NB4 (cell line): ENCODE measurements at regions not wholly inside any gene's neighbourhood (a gene's known extent, or its start where the extent isn't known, plus 50 kb on each side); places are given as distances from the start of the nearest gene placed in this dataset.

Source experiments
- DNase-seq: peaks from one replicate; pipeline ENCODE4 v3.0.0; 2010; ENCODE audit warnings: low read depth
- H3K4me3 ChIP-seq: one replicate; pipeline ENCODE4 v1.5.1; 2011; ENCODE audit warnings: mild to moderate bottlenecking, low read depth, low read length, moderate library complexity
- MAX ChIP-seq: IDR thresholded peaks from 2 replicates; pipeline ENCODE4 v1.6.1; 2011; ENCODE audit warnings: low read depth, low read length
- MYC ChIP-seq: IDR thresholded peaks from 2 replicates; pipeline ENCODE4 v1.6.1; 2011; ENCODE audit warnings: low read depth, low read length
- POLR2A ChIP-seq: IDR thresholded peaks from 2 replicates; pipeline ENCODE4 v1.6.1; 2011; ENCODE audit warnings: mild to moderate bottlenecking; ENCODE audit not compliant: insufficient read length; ENCODE audit errors: extremely low read depth
- TF ChIP-seq, protein P1 (sequence below): IDR thresholded peaks from one replicate; pipeline ENCODE4 v1.5.1; 2012; ENCODE audit warnings: low read depth, low read length

- TF ChIP-seq MAX (no peak), MYC (no peak), POLR2A (no peak)
- TF ChIP-seq, protein P1, sequence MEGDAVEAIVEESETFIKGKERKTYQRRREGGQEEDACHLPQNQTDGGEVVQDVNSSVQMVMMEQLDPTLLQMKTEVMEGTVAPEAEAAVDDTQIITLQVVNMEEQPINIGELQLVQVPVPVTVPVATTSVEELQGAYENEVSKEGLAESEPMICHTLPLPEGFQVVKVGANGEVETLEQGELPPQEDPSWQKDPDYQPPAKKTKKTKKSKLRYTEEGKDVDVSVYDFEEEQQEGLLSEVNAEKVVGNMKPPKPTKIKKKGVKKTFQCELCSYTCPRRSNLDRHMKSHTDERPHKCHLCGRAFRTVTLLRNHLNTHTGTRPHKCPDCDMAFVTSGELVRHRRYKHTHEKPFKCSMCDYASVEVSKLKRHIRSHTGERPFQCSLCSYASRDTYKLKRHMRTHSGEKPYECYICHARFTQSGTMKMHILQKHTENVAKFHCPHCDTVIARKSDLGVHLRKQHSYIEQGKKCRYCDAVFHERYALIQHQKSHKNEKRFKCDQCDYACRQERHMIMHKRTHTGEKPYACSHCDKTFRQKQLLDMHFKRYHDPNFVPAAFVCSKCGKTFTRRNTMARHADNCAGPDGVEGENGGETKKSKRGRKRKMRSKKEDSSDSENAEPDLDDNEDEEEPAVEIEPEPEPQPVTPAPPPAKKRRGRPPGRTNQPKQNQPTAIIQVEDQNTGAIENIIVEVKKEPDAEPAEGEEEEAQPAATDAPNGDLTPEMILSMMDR = no peak
- no peak overlapping the region for H3K4me3 ChIP-seq
- no peak for DNase-seq
These were observed 190.2 kb upstream of the ZBED5 start for GRCh38 chr11:11047851-11048610.

GRCh38 chr11:11046781-11047180 is 188.9 kb upstream of the ZBED5 start:
- no peak for DNase-seq
- H3K4me3 ChIP-seq = no peak overlapping the region
- TF ChIP-seq POLR2A (no peak), MYC (no peak), MAX (no peak)
- TF ChIP-seq, protein P1 = no peak

- DNase-seq = no peak
- no peak overlapping the region for H3K4me3 ChIP-seq
- no peak for TF ChIP-seq MYC
These were observed 187.5 kb upstream of the ZBED5 start for GRCh38 chr11:11045156-11045930.

- no peak for TF ChIP-seq MAX
- TF ChIP-seq, protein P1 = no peak
- no peak for TF ChIP-seq MYC
- no peak for TF ChIP-seq POLR2A
- DNase-seq = no peak
These were observed 186.4 kb upstream of the ZBED5 start for GRCh38 chr11:11044137-11044855.

GRCh38 chr11:11043721-11044120 is 185.9 kb upstream of the ZBED5 start:
- TF ChIP-seq MYC (no peak), MAX (no peak), POLR2A (no peak)
- TF ChIP-seq, protein P1 = no peak
- no peak for DNase-seq
- H3K4me3 ChIP-seq = no peak overlapping the region

More at GRCh38 chr11:11044137-11044855, 186.4 kb upstream of the ZBED5 start:
- no peak overlapping the region for H3K4me3 ChIP-seq
